ENCODE measurements at regions not wholly inside any gene's neighbourhood (a gene's known extent, or its start where the extent isn't known, plus 50 kb on each side); places are given as distances from the start of the nearest gene placed in this dataset.

DNA sequence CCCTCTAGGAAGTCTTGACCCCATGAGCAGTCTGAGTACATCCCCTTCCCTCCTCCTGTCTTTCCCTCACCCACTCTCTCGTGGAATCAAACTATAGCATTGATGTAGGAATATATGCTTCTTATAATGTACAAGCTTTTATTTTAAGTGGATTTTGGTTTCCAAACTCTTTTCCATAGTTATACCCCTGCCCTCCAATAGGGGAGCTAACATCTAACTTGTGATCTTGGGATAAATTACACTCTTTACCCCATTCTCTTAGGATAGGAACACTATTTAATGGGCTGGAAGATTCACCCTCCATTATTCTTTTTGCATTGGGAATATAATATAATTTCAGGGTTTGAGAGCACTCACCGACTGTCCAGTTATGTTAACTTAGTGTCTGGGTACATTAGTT lies 465.9 kb downstream of the GATA3 start:
- Histone ChIP-seq H3K27me3 (no peaks in the 10 kb centered on the region), H3K36me3 (no peaks in the 10 kb centered on the region), H3K27ac (no peak overlapping the region), H3K4me1 (ENCODE audit: insufficient read depth) (no peaks in the 10 kb centered on the region), H3K4me3 (no peak overlapping the region), H3K9me3 (no peaks in the 10 kb centered on the region)
- intact Hi-C loops (cut with DNase I), result no loop called here
- DNase-seq, result no peak
- TF ChIP-seq EP300 (IDR thresholded peaks at IDR 0.05), result no peak
- TF ChIP-seq, protein P1, sequence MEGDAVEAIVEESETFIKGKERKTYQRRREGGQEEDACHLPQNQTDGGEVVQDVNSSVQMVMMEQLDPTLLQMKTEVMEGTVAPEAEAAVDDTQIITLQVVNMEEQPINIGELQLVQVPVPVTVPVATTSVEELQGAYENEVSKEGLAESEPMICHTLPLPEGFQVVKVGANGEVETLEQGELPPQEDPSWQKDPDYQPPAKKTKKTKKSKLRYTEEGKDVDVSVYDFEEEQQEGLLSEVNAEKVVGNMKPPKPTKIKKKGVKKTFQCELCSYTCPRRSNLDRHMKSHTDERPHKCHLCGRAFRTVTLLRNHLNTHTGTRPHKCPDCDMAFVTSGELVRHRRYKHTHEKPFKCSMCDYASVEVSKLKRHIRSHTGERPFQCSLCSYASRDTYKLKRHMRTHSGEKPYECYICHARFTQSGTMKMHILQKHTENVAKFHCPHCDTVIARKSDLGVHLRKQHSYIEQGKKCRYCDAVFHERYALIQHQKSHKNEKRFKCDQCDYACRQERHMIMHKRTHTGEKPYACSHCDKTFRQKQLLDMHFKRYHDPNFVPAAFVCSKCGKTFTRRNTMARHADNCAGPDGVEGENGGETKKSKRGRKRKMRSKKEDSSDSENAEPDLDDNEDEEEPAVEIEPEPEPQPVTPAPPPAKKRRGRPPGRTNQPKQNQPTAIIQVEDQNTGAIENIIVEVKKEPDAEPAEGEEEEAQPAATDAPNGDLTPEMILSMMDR (IDR thresholded peaks at IDR 0.05), result no peak
- no peak for TF ChIP-seq POLR2A (IDR thresholded peaks at IDR 0.05)
- WGBS, 3 donors, result 46 to 68% (median 62%) methylated on average over 2 of the region's 2 CpGs

DNA sequence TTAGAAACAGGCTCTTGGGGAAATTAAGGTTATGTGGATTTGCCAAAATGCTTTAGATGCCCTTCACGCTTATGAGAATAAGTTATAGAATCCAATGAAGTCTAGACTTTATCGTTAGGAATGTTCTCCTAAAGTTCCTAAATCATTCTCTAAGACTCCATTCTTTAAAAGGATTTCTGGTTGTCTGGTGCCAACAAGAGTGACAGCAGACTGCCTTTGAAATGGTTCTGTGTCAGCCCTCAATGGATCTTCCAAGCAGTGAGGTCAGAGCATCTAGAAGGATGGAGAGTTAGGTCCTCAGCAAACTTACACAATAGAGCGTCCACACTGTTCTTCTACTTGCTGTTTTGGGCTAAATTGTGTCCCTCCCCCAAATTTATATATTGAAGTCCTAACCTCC lies 473.3 kb downstream of the GATA3 start:
- Histone ChIP-seq H3K4me1 (ENCODE audit: insufficient read depth) (no peaks in the 10 kb centered on the region), H3K27ac (no peak overlapping the region), H3K36me3 (no peaks in the 10 kb centered on the region), H3K4me3 (no peak overlapping the region), H3K27me3 (no peaks in the 10 kb centered on the region), H3K9me3 (no peaks in the 10 kb centered on the region)
- DNase-seq, result no peak
- intact Hi-C loops (cut with DNase I), result no loop called here
- WGBS, 3 donors, result 84 to 90% (median 90%) methylated on average over 3 of the region's 3 CpGs
- TF ChIP-seq POLR2A (IDR thresholded peaks at IDR 0.05), result no peak
- no peak for TF ChIP-seq EP300 (IDR thresholded peaks at IDR 0.05)
- TF ChIP-seq, protein P1 (IDR thresholded peaks at IDR 0.05), result no peak

DNA sequence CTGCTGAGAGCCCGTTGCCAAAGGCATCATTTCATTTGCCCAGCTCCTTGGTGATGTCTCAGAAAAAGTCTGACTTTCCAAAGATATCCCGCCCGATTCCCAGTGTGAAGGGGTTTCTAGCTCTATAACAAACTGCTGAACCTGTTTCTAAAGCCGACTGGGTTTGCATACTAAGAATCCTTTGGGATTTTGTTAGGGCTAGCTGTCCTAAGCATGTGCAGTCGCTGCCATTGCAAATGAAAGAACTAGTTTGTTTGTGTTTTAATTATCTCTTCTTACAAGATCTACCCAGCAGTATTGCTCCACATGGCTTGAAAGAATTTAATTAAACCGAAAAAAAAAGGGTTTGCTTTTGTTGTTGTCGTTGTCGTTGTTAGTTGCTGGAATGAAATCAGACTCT lies 476.6 kb downstream of the GATA3 start:
- Histone ChIP-seq H3K27ac (no peak overlapping the region), H3K9me3 (no peaks in the 10 kb centered on the region), H3K36me3 (no peaks in the 10 kb centered on the region), H3K4me3 (no peak overlapping the region), H3K27me3 (no peaks in the 10 kb centered on the region), H3K4me1 (ENCODE audit: insufficient read depth) (no peaks in the 10 kb centered on the region)
- TF ChIP-seq, protein P1 (IDR thresholded peaks at IDR 0.05), result no peak
- TF ChIP-seq EP300 (IDR thresholded peaks at IDR 0.05), result no peak
- no peak for TF ChIP-seq POLR2A (IDR thresholded peaks at IDR 0.05)
- DNase-seq, result no peak
- WGBS, 3 donors, result 55 to 70% (median 64%) methylated on average over 8 of the region's 8 CpGs
- intact Hi-C loops (cut with DNase I), result no loop called here

DNA sequence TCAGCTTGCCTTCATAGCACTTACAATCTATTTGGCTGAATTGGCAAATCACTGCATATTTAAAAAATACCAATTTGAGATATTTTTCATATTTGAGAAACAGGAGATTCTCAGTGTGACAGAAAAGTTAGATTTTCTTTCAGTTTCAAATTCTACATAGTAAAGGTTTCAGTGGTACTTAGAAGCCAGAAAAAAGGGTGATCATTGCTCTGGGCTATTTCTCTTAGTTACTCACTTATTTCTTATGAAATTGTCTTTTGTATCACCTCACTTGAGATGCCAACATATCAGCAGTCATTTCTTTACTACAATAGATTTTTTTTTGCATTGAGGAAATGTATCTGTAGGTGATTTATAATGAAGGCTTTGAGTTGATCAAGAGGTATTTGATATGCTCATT lies 478.2 kb downstream of the GATA3 start:
- H3K4me3 ChIP-seq, result no peak overlapping the region
- H3K36me3 ChIP-seq, result no peaks in the 10 kb centered on the region
- intact Hi-C loops (cut with DNase I), result no loop called here
- no peaks in the 10 kb centered on the region for H3K4me1 ChIP-seq (ENCODE audit: insufficient read depth)
- no peak for DNase-seq
- no peaks in the 10 kb centered on the region for H3K9me3 ChIP-seq
- TF ChIP-seq, protein P1 (IDR thresholded peaks at IDR 0.05), result no peak
- TF ChIP-seq POLR2A (IDR thresholded peaks at IDR 0.05), result no peak
- TF ChIP-seq EP300 (IDR thresholded peaks at IDR 0.05), result no peak
- H3K27ac ChIP-seq, result no peak overlapping the region
- no peaks in the 10 kb centered on the region for H3K27me3 ChIP-seq

DNA sequence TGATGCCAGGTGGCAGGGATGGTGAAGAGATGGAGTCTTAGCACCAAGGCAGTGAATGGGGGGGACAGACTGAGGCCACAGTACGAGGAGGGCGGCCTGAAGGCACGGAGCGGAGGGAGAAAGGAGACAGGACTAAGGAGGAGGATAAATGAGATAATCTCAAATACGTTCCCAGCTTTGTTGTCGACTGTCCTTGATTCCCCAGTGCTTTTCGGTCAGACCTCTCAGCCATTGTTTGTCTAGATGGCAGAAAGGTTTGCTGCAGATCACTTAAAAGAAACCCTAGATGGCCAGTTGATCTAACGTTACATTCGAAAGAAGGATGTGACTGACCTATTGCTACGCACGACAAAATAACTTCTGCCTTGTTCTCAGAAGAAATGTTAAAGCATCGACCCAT lies 479.0 kb downstream of the GATA3 start:
- H3K36me3 ChIP-seq, result no peaks in the 10 kb centered on the region
- no peak overlapping the region for H3K27ac ChIP-seq
- no peaks in the 10 kb centered on the region for H3K27me3 ChIP-seq
- intact Hi-C loops (cut with DNase I), result no loop called here
- DNase-seq, result no peak
- no peak overlapping the region for H3K4me3 ChIP-seq
- 61 to 68% (median 62%) methylated on average over 12 of the region's 12 CpGs for WGBS, 3 donors
- no peaks in the 10 kb centered on the region for H3K4me1 ChIP-seq (ENCODE audit: insufficient read depth)
- no peaks in the 10 kb centered on the region for H3K9me3 ChIP-seq
- TF ChIP-seq, protein P1 (IDR thresholded peaks at IDR 0.05), result no peak
- no peak for TF ChIP-seq POLR2A (IDR thresholded peaks at IDR 0.05)
- no peak for TF ChIP-seq EP300 (IDR thresholded peaks at IDR 0.05)
